OCI-LY7 (cell line): ENCODE measurements at regions not wholly inside any gene's neighbourhood (a gene's known extent, or its start where the extent isn't known, plus 50 kb on each side); places are given as distances from the start of the nearest gene placed in this dataset.

Experiments used
- BruUV-seq: library from RNA; stranded (reverse); fragments of 400-500 nt; replicated peaks from 2 replicates; lab custom pipeline; 2021; lab: Mats Ljungman, UMichigan
- CTCF ChIA-PET: fragments of 300-600 bp; sonication (Branson Sonifier 250); formaldehyde crosslinking; loops from one replicate; lab custom pipeline; 2022; ENCODE audit warnings: antibody characterized with exemption; ENCODE audit not compliant: unreplicated experiment; lab: Charles Lee
- POLR2A ChIA-PET: fragments of 300-600 bp; sonication (Branson Sonifier 250); formaldehyde crosslinking; loops from one replicate; lab custom pipeline; 2022; ENCODE audit warnings: antibody characterized with exemption; lab: Charles Lee
- DNase-seq: peaks from one replicate; pipeline ENCODE4 v3.0.0-alpha.2; 2015; ENCODE audit warnings: low spot score
- H2AFZ ChIP-seq: fragments of 200-600 bp; sonication (generic), shearing (Covaris generic); 2 replicates; pipeline ENCODE4 v1.6.1; 2014; ENCODE audit warnings: mild to moderate bottlenecking, antibody characterized with exemption, low read length, moderate library complexity
- H3K27ac ChIP-seq: fragments of 200-600 bp; sonication (generic); 2 replicates; pipeline ENCODE4 v1.5.1; 2014; ENCODE audit warnings: mixed run types, low read depth, mild to moderate bottlenecking, moderate library complexity, low read length, inconsistent platforms; ENCODE audit not compliant: poor library complexity, severe bottlenecking
- H3K36me3 ChIP-seq: fragments of 200-600 bp; sonication (generic); 2 replicates; pipeline ENCODE4 v1.6.1; 2014; ENCODE audit warnings: mild to moderate bottlenecking, antibody characterized with exemption, low read length, moderate library complexity, mixed read lengths; ENCODE audit not compliant: insufficient read depth
- H3K4me1 ChIP-seq: fragments of 200-600 bp; sonication (generic); 2 replicates; pipeline ENCODE4 v1.5.1; 2014; ENCODE audit warnings: mild to moderate bottlenecking, low read length; ENCODE audit not compliant: insufficient read depth, poor library complexity, severe bottlenecking
- H3K4me2 ChIP-seq: fragments of 200-600 bp; sonication (generic); 2 replicates; pipeline ENCODE4 v1.6.1; 2014; ENCODE audit warnings: mild to moderate bottlenecking, low read length
- H3K4me3 ChIP-seq: fragments of 200-600 bp; sonication (generic); 2 replicates; pipeline ENCODE4 v1.5.1; 2014; ENCODE audit warnings: mild to moderate bottlenecking, low read depth, low read length; ENCODE audit not compliant: poor library complexity, severe bottlenecking
- H3K79me2 ChIP-seq: fragments of 200-600 bp; sonication (generic); 2 replicates; pipeline ENCODE4 v1.6.1; 2016; ENCODE audit warnings: low read depth, mild to moderate bottlenecking, low read length, moderate library complexity, mixed read lengths; ENCODE audit not compliant: insufficient read depth
- H3K9me2 ChIP-seq: fragments of 200-600 bp; sonication (generic); 2 replicates; pipeline ENCODE4 v1.6.1; 2016; ENCODE audit warnings: mild to moderate bottlenecking, low read length, mixed read lengths; ENCODE audit not compliant: insufficient read depth
- H3K9me3 ChIP-seq: fragments of 200-600 bp; sonication (generic); 2 replicates; pipeline ENCODE4 v1.6.1; 2014; ENCODE audit warnings: mild to moderate bottlenecking, mixed run types, low read length, mixed read lengths
- H4K20me1 ChIP-seq: fragments of 200-600 bp; sonication (generic); 2 replicates; pipeline ENCODE4 v1.6.1; 2014; ENCODE audit warnings: mild to moderate bottlenecking, antibody characterized with exemption, low read length, moderate library complexity, mixed read lengths; ENCODE audit not compliant: insufficient read depth
- CTCF ChIP-seq: fragments of 200-600 bp; sonication (generic); conservative IDR thresholded peaks from 2 replicates; pipeline ENCODE4 v1.5.1; 2014; ENCODE audit warnings: mild to moderate bottlenecking, antibody characterized with exemption, low read length, moderate library complexity, mixed read lengths
- EZH2phosphoT487 ChIP-seq: fragments of 200-600 bp; sonication (generic); IDR thresholded peaks from 2 replicates; pipeline ENCODE4 v1.6.1; 2018; ENCODE audit warnings: low read depth, borderline replicate concordance, mild to moderate bottlenecking, mixed run types, antibody characterized with exemption, low read length, moderate library complexity, mixed read lengths
- intact Hi-C: fragments of 100-400 bp; cut with micrococcal nuclease; formaldehyde crosslinking; loops from one replicate; pipeline ENCODE4 v1.10.0; 2022; ENCODE audit not compliant: unreplicated experiment

- H3K9me2 ChIP-seq: no peaks in the 10 kb centered on the region
- H2AFZ ChIP-seq: no peak overlapping the region
- no TSS peak for BruUV-seq
- no peak overlapping the region for H3K4me2 ChIP-seq
- no peak overlapping the region for H3K4me3 ChIP-seq
- POLR2A ChIA-PET: interaction anchor here (1.1 kb wide), 1 partner anchor 10 kb away, joined by 4 read pairs; no protein-coding TSS in a partner anchor
- intact Hi-C loops: no loop called here
- no peaks in the 10 kb centered on the region for H3K36me3 ChIP-seq
- H3K9me3 ChIP-seq: no peaks in the 10 kb centered on the region
- TF ChIP-seq EZH2phosphoT487: no peak
- TF ChIP-seq CTCF: no peak
- no peaks in the 10 kb centered on the region for H4K20me1 ChIP-seq
- no peak for DNase-seq
- CTCF ChIA-PET: no interaction called here
- H3K27ac ChIP-seq: no peak overlapping the region
- no peaks in the 10 kb centered on the region for H3K4me1 ChIP-seq
- no peaks in the 10 kb centered on the region for H3K79me2 ChIP-seq
Measured at GRCh38 chr1:62386351-62387121, 50.3 kb upstream of the USP1 start.
